B cell (primary cell): ENCODE measurements at regions not wholly inside any gene's neighbourhood (a gene's known extent, or its start where the extent isn't known, plus 50 kb on each side); places are given as distances from the start of the nearest gene placed in this dataset.

Experiments used
- ATAC-seq: fragments of 200-7000 bp; cut with Tn5 transposase; one replicate; pipeline ENCODE4 v1.10.0; 2021; ENCODE audit warnings: low read depth, mild to moderate bottlenecking, moderate number of reproducible peaks, moderate library complexity
- CTCF ChIA-PET: fragments of 350-600 bp; sonication (Branson Sonifier 250); formaldehyde crosslinking; loops from one replicate; lab custom pipeline; 2021; ENCODE audit warnings: antibody characterized with exemption, inconsistent platforms; lab: Charles Lee
- POLR2A ChIA-PET: fragments of 350-600 bp; sonication (Branson Sonifier 250); formaldehyde crosslinking; loops from one replicate; lab custom pipeline; 2021; ENCODE audit warnings: antibody characterized with exemption; lab: Charles Lee
- DNase-seq: peaks from one replicate; pipeline ENCODE4 v3.0.0; 2013
- H2AFZ ChIP-seq: 2 replicates; pipeline ENCODE4 v1.6.1; 2012; ENCODE audit warnings: mild to moderate bottlenecking, low read depth, low read length; ENCODE audit not compliant: insufficient read depth, poor library complexity, severe bottlenecking
- H3K27ac ChIP-seq, 2 donors: 1 replicate in 1 of 2; 2 replicates in 1 of 2; pipeline ENCODE4 v1.5.1; 2012 to 2013; ENCODE audit warnings: low read length in 2 of 2, mild to moderate bottlenecking in 2 of 2, moderate library complexity in 1 of 2
- H3K27me3 ChIP-seq, 4 experiments: fragments of 200-600 bp in 1 of 4; sonication (generic) in 1 of 4; replicated peaks in 1 of 4; 1 replicate in 2 of 4; 2 replicates in 2 of 4; pipeline versions ENCODE4 v1.6.1 to v1.7.0; 2013 to 2016; ENCODE audit warnings: low read length in 3 of 4, mild to moderate bottlenecking in 2 of 4, mixed read lengths in 1 of 4, moderate library complexity in 1 of 4; ENCODE audit not compliant: insufficient read depth in 4 of 4, control insufficient read depth in 3 of 4; ENCODE audit errors: control extremely low read depth in 1 of 4
- H3K36me3 ChIP-seq, 2 experiments: replicated peaks in 1 of 2; 1 replicate in 1 of 2; 2 replicates in 1 of 2; pipeline versions ENCODE4 v1.6.1 to v1.7.1; 2013; ENCODE audit warnings: low read length in 1 of 2; ENCODE audit not compliant: insufficient read depth in 2 of 2, control insufficient read depth in 1 of 2; ENCODE audit errors: control extremely low read depth in 1 of 2, extremely low read depth in 1 of 2
- H3K4me1 ChIP-seq, 2 donors: fragments of 200-600 bp in 1 of 2; sonication (generic) in 1 of 2; 1 replicate in 1 of 2; 2 replicates in 1 of 2; pipeline versions ENCODE4 v1.5.1 to v1.6.1; 2013 to 2017; ENCODE audit warnings: low read length in 2 of 2; ENCODE audit not compliant: control insufficient read depth in 2 of 2, insufficient read depth in 2 of 2
- H3K4me2 ChIP-seq: replicated peaks from 2 replicates; pipeline ENCODE3; 2012; ENCODE audit warnings: mild to moderate bottlenecking, low read depth, low read length; ENCODE audit not compliant: poor library complexity, severe bottlenecking
- H3K4me3 ChIP-seq, 5 experiments: fragments of 200-600 bp in 1 of 5; sonication (generic) in 1 of 5; 1 replicate in 3 of 5; 2 replicates in 2 of 5; pipeline versions ENCODE4 v1.5.1 to v1.7.0; 2011 to 2016; ENCODE audit warnings: low read length in 4 of 5, mild to moderate bottlenecking in 4 of 5, low read depth in 2 of 5, control low read depth in 1 of 5, moderate library complexity in 1 of 5; ENCODE audit not compliant: insufficient read depth in 1 of 5; ENCODE audit errors: control extremely low read depth in 1 of 5, extremely low read depth in 1 of 5
- H3K79me2 ChIP-seq: fragments of 200-600 bp; sonication (generic); one replicate; pipeline ENCODE4 v1.6.0; 2016; ENCODE audit warnings: low read length; ENCODE audit not compliant: control insufficient read depth, insufficient read depth
- H3K9ac ChIP-seq: fragments of 200-600 bp; sonication (generic); 2 replicates; pipeline ENCODE4 v1.6.1; 2017; ENCODE audit warnings: mild to moderate bottlenecking, low read length, moderate library complexity
- H3K9me3 ChIP-seq, 3 donors: one replicate each; pipeline versions ENCODE4 v1.6.1 to v1.7.1; 2013; ENCODE audit warnings: low read length in 2 of 3; ENCODE audit not compliant: control insufficient read depth in 2 of 3, insufficient read depth in 1 of 3; ENCODE audit errors: control extremely low read depth in 1 of 3
- H4K20me1 ChIP-seq: 2 replicates; pipeline ENCODE4 v1.6.0; 2012; ENCODE audit warnings: mild to moderate bottlenecking, low read length; ENCODE audit not compliant: insufficient read depth, control insufficient read depth, poor library complexity, severe bottlenecking
- H3K27ac Mint-ChIP-seq: one replicate; pipeline ENCODE4 v1.8.0; 2021; ENCODE audit warnings: mixed read lengths
- H3K27me3 Mint-ChIP-seq: one replicate; pipeline ENCODE4 v1.8.0; 2021; ENCODE audit warnings: mixed read lengths
- H3K4me1 Mint-ChIP-seq: one replicate; pipeline ENCODE4 v1.8.0; 2021; ENCODE audit warnings: mixed read lengths
- H3K4me3 Mint-ChIP-seq: one replicate; pipeline ENCODE4 v1.8.0; 2021; ENCODE audit warnings: mixed read lengths
- H3K9me3 Mint-ChIP-seq: one replicate; pipeline ENCODE4 v1.8.0; 2022; ENCODE audit warnings: mixed read lengths; ENCODE audit not compliant: insufficient read depth
- EZH2 ChIP-seq: IDR thresholded peaks from 2 replicates; pipeline ENCODE4 v1.6.1; 2012; ENCODE audit warnings: borderline replicate concordance, low read depth, mild to moderate bottlenecking, moderate library complexity, low read length; ENCODE audit not compliant: insufficient read depth, poor library complexity, severe bottlenecking
- whole genome bisulfite sequencing: methylation state at CpG from one replicate; pipeline ENCODE4 v1.1.5; 2013; ENCODE audit warnings: missing lambda C conversion rate; ENCODE audit not compliant: insufficient coverage; 5-methylcytosine and 5-hydroxymethylcytosine counted together
- intact Hi-C: fragments of 100-400 bp; cut with micrococcal nuclease; formaldehyde crosslinking; loops from one replicate; pipeline ENCODE4 v1.10.0; 2022
- TF ChIP-seq, protein P1 (sequence below): fragments of 200-600 bp; IDR thresholded peaks from one replicate; pipeline ENCODE4 v1.8.0; 2022; ENCODE audit warnings: antibody characterized with exemption, mild to moderate bottlenecking

DNA sequence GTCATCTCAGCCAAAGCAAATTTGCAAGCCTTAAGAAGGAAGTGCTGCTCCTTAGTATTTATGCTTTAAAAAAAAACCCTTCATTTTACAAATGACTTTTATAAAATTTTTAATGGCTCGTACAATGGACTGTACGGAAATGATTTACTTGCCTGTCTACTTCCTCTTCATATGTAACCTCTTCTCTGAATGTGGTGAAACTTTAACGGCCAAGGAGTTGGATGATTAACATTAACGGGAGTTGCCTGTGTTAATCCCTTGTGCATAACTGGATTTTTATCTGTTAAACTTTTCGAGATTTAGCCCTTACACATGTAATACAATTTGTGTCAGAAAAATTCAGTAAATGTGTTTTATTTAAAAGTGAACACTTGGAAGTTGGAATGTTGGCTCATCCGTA lies 429.4 kb downstream of the TBC1D4 start:
- Histone ChIP-seq H3K27me3 (no peaks in the 10 kb centered on the region), H3K4me1 (no peaks in the 10 kb centered on the region), H3K9ac (no peak overlapping the region), H2AFZ (no peak overlapping the region), H3K27ac (no peak overlapping the region), H3K79me2 (no peaks in the 10 kb centered on the region), H3K4me3 (no peak overlapping the region), H3K4me2 (no peak overlapping the region), H4K20me1 (no peaks in the 10 kb centered on the region), H3K36me3 (no peaks in the 10 kb centered on the region), H3K9me3 (no peaks in the 10 kb centered on the region)
- intact Hi-C loops, result no loop called here
- Mint-ChIP-seq H3K9me3 (no peaks in the 10 kb centered on the region), H3K27ac (no peak overlapping the region), H3K4me3 (no peak overlapping the region), H3K27me3 (no peaks in the 10 kb centered on the region), H3K4me1 (no peaks in the 10 kb centered on the region)
- CTCF ChIA-PET, result no interaction called here
- TF ChIP-seq, protein P1, sequence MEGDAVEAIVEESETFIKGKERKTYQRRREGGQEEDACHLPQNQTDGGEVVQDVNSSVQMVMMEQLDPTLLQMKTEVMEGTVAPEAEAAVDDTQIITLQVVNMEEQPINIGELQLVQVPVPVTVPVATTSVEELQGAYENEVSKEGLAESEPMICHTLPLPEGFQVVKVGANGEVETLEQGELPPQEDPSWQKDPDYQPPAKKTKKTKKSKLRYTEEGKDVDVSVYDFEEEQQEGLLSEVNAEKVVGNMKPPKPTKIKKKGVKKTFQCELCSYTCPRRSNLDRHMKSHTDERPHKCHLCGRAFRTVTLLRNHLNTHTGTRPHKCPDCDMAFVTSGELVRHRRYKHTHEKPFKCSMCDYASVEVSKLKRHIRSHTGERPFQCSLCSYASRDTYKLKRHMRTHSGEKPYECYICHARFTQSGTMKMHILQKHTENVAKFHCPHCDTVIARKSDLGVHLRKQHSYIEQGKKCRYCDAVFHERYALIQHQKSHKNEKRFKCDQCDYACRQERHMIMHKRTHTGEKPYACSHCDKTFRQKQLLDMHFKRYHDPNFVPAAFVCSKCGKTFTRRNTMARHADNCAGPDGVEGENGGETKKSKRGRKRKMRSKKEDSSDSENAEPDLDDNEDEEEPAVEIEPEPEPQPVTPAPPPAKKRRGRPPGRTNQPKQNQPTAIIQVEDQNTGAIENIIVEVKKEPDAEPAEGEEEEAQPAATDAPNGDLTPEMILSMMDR, result no peak
- no peak for TF ChIP-seq EZH2
- POLR2A ChIA-PET, result no interaction called here
- DNase-seq, result no peak
- WGBS, result no CpG with 5 or more reads among the region's 6 CpGs
- no peak for ATAC-seq

DNA sequence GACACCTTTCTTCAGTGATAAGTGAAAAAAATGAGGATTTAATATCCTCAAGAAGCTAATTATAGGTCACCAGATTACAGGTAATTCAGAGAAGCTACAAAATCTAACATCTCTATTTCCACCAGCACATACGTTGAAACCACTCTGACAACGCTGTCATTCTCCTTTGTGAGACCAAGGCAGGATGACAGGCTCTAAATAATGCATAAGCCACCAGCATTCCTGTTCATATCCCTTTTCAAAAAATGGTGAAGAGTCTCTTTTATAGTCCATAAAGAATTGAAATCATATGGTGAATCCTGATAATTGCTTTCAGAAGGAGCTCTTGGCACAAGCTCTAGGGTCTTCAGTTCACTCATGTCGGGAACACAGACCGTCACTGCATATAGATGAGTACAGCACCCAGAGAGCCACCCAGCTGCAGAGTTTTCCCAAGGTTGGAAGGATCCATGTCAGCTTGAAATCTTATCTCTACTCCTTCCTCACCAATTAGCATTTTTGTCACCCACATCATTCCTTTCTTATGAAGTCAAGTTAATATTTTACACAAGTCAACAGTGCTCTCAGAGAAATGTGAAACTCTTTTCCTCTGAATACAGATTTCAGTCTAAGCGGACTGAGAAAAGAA lies 431.4 kb downstream of the TBC1D4 start:
- WGBS, result 94% methylated on average over 3 of the region's 5 CpGs

More for the DNA sequence above, 431.4 kb downstream of the TBC1D4 start:
- ChIA-PET CTCF (no interaction called here), POLR2A (no interaction called here)
- no peaks in the 10 kb centered on the region for H3K4me1 Mint-ChIP-seq
- intact Hi-C loops, result no loop called here
- no peak overlapping the region for H2AFZ ChIP-seq
- no peaks in the 10 kb centered on the region for H3K36me3 ChIP-seq
- no peak overlapping the region for H3K9ac ChIP-seq
- no peaks in the 10 kb centered on the region for H3K27me3 Mint-ChIP-seq
- H3K4me1 ChIP-seq, result no peaks in the 10 kb centered on the region
- DNase-seq (no peak), ATAC-seq (no peak)
- H3K4me3 ChIP-seq, result no peak overlapping the region
- H3K4me2 ChIP-seq, result no peak overlapping the region
- H3K4me3 Mint-ChIP-seq, result no peak overlapping the region
- no peaks in the 10 kb centered on the region for H4K20me1 ChIP-seq
- H3K27me3 ChIP-seq, result no peaks in the 10 kb centered on the region
- H3K9me3 Mint-ChIP-seq, result no peaks in the 10 kb centered on the region
- H3K79me2 ChIP-seq, result no peaks in the 10 kb centered on the region
- no peak overlapping the region for H3K27ac Mint-ChIP-seq
- H3K9me3 ChIP-seq, result no peaks in the 10 kb centered on the region
- H3K27ac ChIP-seq, result no peak overlapping the region
- TF ChIP-seq, protein P1, result no peak
- TF ChIP-seq EZH2, result no peak
